K562 (cell line): ENCODE measurements at regions not wholly inside any gene's neighbourhood (a gene's known extent, or its start where the extent isn't known, plus 50 kb on each side); places are given as distances from the start of the nearest gene placed in this dataset.

Source experiments
- DDX20 ChIP-seq: fragments of 450-650 bp; IDR thresholded peaks from 2 replicates; pipeline ENCODE4 v1.6.1; 2016; ENCODE audit warnings: missing genetic modification characterization, low read depth, mild to moderate bottlenecking, missing compliant biosample characterization, moderate library complexity
- EWSR1 ChIP-seq: fragments of 450-650 bp; IDR thresholded peaks from 2 replicates; pipeline ENCODE4 v1.6.1; 2018; ENCODE audit warnings: borderline replicate concordance, mild to moderate bottlenecking, low read depth, moderate library complexity; ENCODE audit not compliant: partially characterized antibody
- HES1 ChIP-seq: fragments of 450-650 bp; IDR thresholded peaks from 2 replicates; pipeline ENCODE4 v1.6.1; 2016; ENCODE audit warnings: low read depth, mild to moderate bottlenecking, moderate library complexity
- HOXB6 ChIP-seq: fragments of 250-450 bp; sonication (Bioruptor Pico); IDR thresholded peaks from 2 replicates; pipeline ENCODE4 v1.5.1; 2022; ENCODE audit warnings: mild to moderate bottlenecking, borderline replicate concordance
- L3MBTL2 ChIP-seq: fragments of 450-650 bp; IDR thresholded peaks from 2 replicates; pipeline ENCODE4 v1.6.1; 2016; ENCODE audit warnings: mild to moderate bottlenecking, moderate library complexity
- MTA3 ChIP-seq: fragments of 450-650 bp; formaldehyde crosslinking; IDR thresholded peaks from 2 replicates; pipeline ENCODE4 v1.6.1; 2017; ENCODE audit warnings: mild to moderate bottlenecking, borderline replicate concordance
- POLR2A ChIP-seq: fragments of 450-650 bp; conservative IDR thresholded peaks from 2 replicates; pipeline ENCODE4 v1.6.1; 2016
- ZBTB11 ChIP-seq, 3 experiments: fragments of 200-800 bp in 1 of 3; fragments of 250-450 bp in 1 of 3; fragments of 450-650 bp in 1 of 3; sonication (Bioruptor Pico) in 1 of 3; sonication (Bioruptor generic) in 1 of 3; formaldehyde crosslinking in 1 of 3; IDR thresholded peaks; 2 replicates each; pipeline versions ENCODE4 v1.6.1 to v1.8.0; 2016 to 2022; ENCODE audit warnings: mild to moderate bottlenecking in 2 of 3, missing genetic modification characterization in 2 of 3, missing compliant biosample characterization in 1 of 3, moderate library complexity in 1 of 3
- ZBTB7A ChIP-seq: IDR thresholded peaks from 2 replicates; pipeline ENCODE4 v1.6.1; 2011; ENCODE audit warnings: low read depth, mild to moderate bottlenecking, low read length, moderate library complexity, borderline replicate concordance; ENCODE audit not compliant: control insufficient read depth
- ZNF121 ChIP-seq: sonication (generic); formaldehyde crosslinking; conservative IDR thresholded peaks from 2 replicates; pipeline ENCODE4 v1.8.0; 2022; ENCODE audit warnings: missing genetic modification reagents
- ZNF609 ChIP-seq: sonication (generic); formaldehyde crosslinking; IDR thresholded peaks from 2 replicates; pipeline ENCODE4 v1.8.1; 2023; ENCODE audit warnings: missing genetic modification reagents, mild to moderate bottlenecking, borderline replicate concordance
- ZNF830 ChIP-seq: fragments of 250-450 bp; sonication (Bioruptor Pico); IDR thresholded peaks from 2 replicates; pipeline ENCODE4 v1.5.0; 2021; ENCODE audit warnings: mild to moderate bottlenecking
- TF ChIP-seq, protein P1 (sequence below): fragments of 250-450 bp; sonication (Bioruptor Pico); IDR thresholded peaks from 2 replicates; pipeline ENCODE4 v1.5.0; 2020; ENCODE audit warnings: mild to moderate bottlenecking

DNA sequence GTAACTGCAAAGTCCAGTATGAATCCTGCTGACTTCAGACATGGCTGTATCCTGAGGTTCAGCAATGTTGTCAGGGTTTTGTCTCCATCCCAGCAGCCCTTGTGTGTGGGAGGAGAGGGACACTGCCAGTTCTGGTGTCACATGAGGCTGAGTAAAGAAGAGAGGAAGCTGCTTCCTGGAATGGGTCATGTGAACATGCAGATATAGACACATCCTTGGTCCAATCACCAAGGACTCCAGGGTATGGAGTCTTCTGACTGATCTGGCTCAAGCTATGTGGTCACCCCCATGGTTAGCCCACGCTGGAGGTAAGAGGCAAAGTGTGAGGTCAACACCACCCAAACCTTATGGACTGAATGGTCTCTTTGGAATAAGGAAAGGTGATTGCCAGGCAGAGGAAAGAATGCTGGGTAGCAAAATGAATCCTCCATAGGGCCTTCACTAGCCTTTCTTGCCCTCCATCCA, 134.4 kb upstream of the SLC1A4 start (continued):
- TF ChIP-seq HOXB6 (CRISPR knock-in tag), result no peak
- TF ChIP-seq ZBTB7A, result no peak
- TF ChIP-seq, protein P1, sequence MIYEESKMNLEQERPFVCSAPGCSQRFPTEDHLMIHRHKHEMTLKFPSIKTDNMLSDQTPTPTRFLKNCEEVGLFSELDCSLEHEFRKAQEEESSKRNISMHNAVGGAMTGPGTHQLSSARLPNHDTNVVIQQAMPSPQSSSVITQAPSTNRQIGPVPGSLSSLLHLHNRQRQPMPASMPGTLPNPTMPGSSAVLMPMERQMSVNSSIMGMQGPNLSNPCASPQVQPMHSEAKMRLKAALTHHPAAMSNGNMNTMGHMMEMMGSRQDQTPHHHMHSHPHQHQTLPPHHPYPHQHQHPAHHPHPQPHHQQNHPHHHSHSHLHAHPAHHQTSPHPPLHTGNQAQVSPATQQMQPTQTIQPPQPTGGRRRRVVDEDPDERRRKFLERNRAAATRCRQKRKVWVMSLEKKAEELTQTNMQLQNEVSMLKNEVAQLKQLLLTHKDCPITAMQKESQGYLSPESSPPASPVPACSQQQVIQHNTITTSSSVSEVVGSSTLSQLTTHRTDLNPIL (CRISPR knock-in tag), result no peak
- TF ChIP-seq ZNF121 (CRISPR knock-in tag), result no peak
- TF ChIP-seq MTA3, result no peak
- peak in 1 of 3 experiments; percentile 43; a peak in 1 of 6 replicates for TF ChIP-seq ZBTB11 (CRISPR knock-in tag; IDR thresholded peaks at IDR 0.05)
- peak; percentile 74; the same call in 1 of the 2 replicates for TF ChIP-seq ZNF830
- TF ChIP-seq L3MBTL2, result peak; percentile 87
- no peak for TF ChIP-seq HES1
- no peak for TF ChIP-seq ZNF609 (CRISPR knock-in tag)
- TF ChIP-seq EWSR1, result no peak
- no peak for TF ChIP-seq POLR2A
- TF ChIP-seq DDX20 (tag), result no peak; the same call in 1 of the 2 replicates
